GM12891 (cell line): ENCODE measurements at regions not wholly inside any gene's neighbourhood (a gene's known extent, or its start where the extent isn't known, plus 50 kb on each side); places are given as distances from the start of the nearest gene placed in this dataset.

Experiments used
- POLR2A ChIP-seq: IDR thresholded peaks from 2 replicates; pipeline ENCODE4 v1.6.1; 2011; ENCODE audit warnings: low read depth, low read length, control low read depth
- TAF1 ChIP-seq: IDR thresholded peaks from 2 replicates; pipeline ENCODE4 v1.6.1; 2011; ENCODE audit warnings: low read depth, low read length, control low read depth

GRCh38 chr4:56737666-56738065 is 56.6 kb upstream of the HOPX start:
- TF ChIP-seq POLR2A (no peak), TAF1 (no peak)
